ENCODE measurements at regions not wholly inside any gene's neighbourhood (a gene's known extent, or its start where the extent isn't known, plus 50 kb on each side); places are given as distances from the start of the nearest gene placed in this dataset.

DNA sequence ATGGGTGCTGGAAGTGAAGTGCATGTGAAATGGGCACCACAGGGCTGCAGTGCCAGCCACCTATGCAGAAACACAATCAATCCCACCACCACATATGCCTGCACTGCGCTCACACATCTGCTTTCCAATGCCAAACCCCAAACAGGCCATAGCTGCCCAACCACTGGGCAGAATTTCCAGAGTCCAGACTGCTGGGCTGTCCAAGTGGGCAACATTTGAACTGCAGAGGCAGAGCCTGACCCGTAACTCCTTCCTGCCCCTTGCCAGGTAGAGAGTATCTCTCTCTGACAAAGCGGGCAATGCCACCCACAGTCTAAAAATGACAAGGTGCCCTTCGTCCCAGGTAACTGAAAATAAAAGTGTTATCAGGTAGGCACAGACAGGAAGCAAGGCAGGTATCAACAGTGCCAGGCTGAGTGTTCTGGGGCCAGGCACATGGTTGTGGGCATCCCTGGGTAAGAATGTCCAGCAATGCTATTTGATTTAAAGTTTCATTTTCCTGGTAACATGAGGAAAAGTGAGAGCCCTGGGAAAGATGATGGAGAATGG lies 79.5 kb downstream of the FOXA2 start:
- no peak for DNase-seq (ENCODE audit: low spot score)

DNA sequence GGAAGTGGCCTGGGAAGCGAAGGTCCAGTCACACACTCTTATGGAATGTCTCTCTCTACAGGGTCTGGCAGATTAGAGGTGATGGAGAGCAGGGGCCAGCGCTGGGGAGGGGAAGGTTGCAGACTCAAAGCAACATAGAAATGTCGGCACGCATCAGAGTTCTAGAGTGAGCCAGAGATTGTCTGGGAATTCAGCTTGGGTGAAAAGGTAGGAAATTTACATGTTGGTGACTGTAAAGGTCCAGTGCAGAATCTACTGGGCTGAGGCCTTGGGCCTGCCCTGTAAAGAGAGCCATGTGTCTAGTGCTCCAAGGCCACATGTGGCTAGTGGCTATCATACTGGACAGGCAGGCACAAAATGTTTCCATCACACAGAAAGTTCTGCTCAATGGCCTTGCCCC lies 80.8 kb downstream of the FOXA2 start:
- DNase-seq (ENCODE audit: low spot score): no peak

DNA sequence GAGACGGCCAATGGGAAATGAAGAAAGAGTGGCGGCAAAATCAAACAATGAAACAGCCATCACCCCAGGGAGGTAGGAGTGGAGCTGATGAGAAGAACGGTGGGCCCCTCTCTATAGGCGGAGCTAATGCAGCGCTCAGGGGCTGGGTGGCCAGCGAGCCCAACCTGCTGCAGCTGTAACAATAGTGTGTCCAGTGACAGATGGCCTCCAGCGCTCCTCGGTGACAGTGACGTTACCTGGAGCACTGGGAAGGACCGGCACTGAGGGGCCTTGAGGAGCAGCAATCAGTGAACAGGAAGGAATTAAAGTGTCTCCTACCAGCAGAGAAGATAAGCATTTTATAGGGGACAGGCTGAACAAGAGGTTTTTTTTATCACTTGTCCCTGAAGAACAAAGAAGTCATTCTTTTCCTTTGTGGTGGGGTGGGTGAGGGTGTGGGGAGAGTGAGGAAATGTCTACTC lies 81.6 kb downstream of the FOXA2 start:
- peak; percentile 44 for DNase-seq (ENCODE audit: low spot score)

DNA sequence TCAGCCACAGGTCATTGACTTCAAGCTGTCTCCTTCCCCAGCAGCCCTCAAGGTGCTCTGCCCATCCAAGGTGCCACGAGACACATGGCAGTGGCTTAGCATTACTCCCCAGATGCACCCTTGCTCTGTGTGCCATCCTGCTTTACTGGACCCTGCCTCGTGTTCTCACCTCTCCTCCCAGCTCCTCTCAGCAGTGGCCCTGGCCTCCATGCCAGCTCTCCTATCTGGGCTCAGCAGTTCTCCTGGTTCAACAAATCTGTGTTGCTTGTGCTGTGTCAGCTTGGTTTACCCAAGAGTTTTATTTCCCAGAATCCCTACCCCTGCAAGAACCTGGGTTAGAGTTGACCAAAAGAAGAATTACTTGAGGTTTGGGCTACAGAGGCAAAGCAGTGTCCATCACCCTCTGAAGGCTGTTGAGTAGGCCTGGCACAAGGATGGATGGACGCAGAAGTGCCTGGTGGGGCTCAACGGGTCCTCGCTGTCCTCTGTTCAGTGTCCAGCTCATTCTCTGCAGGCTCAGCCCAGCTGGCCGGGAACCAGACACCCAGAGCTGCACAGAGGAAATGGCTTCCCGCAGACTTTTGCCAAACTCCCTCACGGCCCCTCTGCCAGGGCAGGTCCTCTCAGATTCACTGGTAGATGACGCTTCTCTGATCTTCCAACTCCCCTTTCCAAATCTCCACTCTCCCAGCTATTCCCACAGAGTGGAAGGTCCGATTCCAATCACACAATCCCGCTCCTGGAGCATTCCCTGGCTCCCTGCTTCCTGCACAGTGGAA lies 82.6 kb downstream of the FOXA2 start:
- no peak for DNase-seq (ENCODE audit: low spot score)

DNA sequence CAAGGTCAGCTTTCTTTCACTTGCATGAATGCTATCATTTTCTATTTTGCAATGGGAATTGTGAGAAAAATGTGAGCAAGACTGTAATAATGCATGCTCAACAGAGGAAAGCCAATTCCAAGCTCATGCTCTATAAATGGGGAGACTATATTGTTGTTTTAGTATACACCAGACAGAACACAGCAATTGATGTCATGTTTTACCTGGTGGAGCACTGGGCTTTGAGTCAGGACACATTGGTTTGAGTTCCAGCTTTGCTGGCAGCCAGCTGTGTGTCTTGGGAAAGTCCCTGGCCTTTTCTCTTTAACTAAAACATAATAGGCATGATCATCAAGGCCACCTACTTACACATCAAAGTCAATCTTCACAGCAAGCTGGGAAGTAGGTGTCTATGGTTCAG lies 83.3 kb downstream of the FOXA2 start:
- DNase-seq (ENCODE audit: low spot score): no peak

DNA sequence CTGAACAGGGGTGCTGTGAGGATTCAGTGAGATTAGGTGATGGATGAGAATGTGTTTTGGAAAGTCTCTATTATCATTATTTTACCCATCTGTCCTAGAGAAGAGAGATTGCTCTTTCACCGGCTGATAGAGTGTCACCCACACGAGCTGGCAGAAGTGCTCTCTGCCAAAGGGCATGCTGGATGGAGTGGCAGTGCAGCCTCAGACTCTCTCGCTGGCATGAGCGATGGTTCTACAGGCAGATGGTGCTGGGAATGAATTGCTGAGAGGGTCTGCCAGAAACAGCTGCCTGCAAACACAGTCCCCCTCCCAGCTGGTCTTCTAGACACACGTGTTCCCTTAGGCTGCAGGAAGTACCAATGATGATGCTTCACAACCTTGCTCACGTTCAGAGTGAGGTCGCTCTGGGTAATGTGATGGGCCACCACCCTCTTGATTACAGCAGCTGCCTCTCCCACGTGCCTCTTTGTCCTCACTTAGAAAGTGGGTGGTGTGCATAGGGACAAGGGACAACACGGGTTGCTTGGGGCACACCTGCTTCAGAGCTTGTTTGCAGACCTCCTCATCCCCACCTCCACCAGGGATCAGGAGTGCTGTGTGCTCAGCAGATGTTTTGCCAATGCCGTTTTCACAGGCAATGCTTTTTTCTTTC lies 84.7 kb downstream of the FOXA2 start:
- no peak for DNase-seq (ENCODE audit: low spot score)

DNA sequence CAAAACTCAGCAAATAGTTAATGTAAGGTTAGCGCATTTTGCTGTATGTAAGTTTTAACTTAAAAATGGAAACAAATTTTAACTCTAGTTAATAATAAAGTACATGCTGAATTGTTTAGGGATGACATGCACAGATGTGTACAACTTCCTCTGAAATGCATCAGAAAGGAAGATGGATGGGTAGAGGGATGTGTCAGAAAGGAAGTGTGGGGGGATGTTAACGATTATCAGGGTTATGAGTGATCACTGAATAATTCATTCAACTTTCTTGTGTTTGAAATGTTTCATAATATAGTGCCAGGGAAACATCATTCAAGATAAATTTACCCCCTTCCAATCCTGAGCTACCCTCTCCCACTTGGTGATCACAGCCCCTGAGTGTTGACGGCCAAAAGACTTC lies 87.6 kb downstream of the FOXA2 start:
- no peak for DNase-seq (ENCODE audit: low spot score)

DNA sequence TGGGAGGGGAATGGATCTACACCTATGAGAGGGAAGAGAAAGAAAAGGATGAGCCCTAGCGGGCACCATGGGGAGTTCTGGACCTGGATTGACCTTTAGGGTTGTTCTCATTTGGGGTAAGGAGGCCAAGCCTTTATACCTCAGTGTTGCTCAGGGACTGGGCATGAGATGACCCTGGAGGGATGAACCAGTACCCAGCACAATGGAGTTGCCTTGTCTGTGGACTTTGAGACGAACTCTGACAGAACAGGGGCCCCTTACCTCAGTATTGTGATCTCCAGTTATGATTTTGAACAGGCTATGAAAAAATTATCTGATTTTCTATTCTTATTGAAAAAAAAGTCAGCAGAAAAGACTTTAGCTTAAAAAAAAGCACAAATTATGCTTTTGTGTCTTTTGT lies 88.6 kb downstream of the FOXA2 start:
- no peak for DNase-seq (ENCODE audit: low spot score)

DNA sequence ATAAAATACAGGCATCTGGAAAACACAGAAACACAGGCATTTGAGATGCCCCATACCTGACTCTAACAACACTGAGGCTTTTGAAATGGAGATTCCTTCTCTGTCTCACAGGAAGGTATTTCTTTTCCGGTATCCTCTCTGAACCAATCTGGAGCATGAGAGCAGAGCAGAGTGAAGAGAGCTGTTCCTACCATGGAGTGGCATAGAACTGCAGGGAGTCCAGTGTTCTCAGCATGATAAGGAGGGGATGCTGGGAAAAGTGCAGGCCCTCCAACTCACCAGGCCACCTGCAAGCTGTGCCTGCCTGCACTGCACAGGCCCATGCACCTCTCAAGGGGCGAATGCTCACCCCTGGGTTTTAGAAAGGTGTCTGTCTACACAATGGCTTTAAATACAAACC lies 89.2 kb downstream of the FOXA2 start:
- DNase-seq (ENCODE audit: low spot score): no peak

DNA sequence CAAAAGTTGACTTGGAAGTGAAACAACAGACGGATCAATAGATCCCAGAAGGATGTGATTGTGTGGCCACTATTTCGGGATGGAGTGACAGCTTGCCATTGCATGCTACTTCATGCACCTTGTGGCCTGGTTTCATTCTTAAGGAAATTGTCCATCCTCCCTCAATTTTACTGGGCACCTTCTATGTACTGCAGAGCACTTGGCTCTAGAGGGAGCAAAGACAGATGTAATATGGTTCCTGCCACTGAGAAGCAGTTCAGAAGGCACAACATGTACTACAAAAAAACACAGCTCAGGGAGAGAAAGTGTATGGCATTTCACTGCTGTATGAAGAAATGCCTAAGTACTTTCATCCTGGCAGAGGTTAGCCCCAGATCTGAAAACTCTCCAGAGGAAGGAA lies 91.9 kb downstream of the FOXA2 start:
- DNase-seq (ENCODE audit: low spot score): no peak

DNA sequence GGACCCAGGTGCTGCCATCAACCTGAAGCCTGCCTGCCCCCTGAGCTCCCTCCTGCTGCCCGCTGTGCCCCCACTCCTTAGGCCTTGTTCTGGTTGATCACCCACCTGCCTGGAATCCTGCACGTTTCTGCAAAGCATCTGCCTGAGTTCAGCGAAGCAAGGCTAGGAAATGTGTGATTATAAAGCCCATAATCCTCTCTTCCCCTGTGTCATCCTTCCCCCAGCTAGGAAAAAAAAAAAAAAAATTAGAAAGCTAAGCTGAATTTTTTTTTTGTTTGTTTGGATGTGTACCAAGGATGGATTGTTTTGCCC lies 93.2 kb downstream of the FOXA2 start:
- DNase-seq (ENCODE audit: low spot score): no peak

DNA sequence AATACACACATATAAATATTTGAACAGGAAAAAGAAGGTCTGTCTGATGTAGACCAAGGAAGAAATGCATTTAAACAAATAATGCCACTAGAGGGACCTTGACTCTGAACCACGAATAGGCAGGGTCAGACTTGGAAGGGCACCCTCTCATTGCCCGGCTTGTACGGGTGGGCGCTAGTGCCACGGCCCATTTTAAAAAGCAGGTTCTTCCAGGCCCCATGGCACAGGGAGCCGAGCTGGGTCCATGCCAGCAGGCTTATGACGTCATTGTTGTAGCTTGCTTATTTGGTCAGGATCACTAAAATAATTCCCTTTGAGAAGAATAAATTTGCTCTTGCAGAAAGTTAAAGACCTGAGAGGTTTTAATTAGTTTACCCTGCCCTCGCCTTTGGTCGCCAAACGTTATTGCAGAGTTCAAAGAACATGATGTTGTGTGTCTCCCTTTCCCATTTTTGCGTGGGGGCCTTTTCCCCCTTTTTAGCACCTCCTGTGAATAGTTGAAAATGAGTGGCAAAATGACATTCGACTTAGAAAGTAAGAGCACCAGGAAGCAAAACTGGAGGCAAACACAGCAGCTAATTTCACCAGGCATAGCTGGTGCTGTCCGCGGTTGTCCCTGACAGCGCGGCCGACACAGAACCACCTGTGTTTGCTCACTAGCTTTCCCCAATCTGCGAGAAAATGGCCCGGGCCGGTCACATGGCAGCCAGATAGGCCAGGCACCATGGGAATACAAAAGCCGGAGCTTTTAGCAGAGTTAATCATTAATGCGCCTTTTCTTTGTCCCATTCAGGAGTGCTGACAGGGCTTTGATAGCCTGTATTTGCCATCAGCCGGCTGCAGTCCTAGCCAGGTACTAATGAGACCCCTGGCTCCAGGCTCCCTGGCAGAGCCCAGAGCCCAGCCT lies 93.8 kb downstream of the FOXA2 start:
- peak; percentile 79 for DNase-seq (ENCODE audit: low spot score)

DNA sequence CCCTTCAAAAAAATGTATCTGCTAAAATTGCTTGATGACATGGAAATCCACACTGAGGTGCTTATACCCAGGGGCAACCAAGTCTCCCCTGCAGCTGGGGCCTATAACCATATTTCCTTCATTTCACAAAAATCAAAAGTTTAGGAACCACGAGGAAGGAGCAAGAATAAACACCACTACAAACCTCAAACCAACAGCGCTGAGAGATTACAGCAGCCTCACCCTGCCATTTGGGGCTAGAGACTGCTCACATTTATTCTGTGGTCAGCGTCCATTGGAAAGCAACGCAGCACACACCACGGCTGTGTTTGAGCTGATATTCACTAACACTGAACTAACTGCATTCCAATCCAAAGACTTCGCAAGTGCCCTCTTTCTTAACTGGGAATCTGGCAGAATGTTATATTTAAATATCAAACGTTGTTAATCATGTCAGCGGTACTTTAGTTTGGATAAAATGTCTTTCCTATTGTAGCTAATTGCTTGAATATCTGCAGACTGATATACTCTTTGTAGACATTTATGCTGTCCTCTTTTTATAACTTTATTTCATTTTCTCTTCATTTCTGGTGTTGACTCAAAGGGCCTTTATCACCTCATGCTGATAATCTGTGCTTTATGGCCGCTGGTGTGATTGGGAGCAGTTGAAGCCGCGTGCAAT lies 94.6 kb downstream of the FOXA2 start:
- DNase-seq (ENCODE audit: low spot score): no peak

DNA sequence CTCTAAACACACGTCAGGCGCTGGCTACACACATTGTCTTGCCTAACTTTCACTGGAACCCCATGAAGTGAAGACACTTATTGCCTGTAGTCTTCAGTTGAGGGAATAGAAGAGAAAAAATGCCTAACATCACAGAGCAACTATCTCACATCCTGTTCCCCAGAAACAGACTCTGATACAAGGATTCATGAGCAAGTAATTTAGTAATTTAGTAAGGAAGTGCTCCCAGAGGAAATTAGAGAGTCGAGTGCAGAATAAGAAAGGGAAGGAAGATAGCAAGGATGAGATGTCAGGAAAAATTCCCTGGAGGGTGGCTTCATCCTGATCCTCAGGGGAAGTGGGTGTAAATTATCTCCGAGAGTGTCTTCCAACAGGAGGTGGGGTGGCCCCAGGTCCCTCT lies 104.0 kb downstream of the FOXA2 start:
- DNase-seq (ENCODE audit: low spot score): no peak

DNA sequence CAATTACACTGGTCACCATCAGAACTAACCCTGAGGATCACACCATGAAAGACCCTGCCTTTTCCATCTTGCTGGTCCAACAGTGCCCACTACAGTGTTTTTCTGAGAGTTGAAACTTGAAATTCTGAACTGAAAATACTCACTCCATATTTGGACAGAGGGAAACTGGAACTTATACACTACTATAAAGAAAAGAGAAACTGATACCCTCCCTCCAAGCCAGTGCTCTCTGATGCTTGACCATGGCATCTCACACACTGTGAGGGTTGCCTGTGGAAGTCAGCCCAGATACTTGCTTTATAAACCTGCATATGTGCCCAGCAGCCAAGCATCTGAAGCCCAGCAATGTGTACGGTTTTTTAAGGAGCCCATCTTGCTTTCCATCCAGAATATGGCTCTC lies 108.7 kb downstream of the FOXA2 start:
- no peak for DNase-seq (ENCODE audit: low spot score)

DNA sequence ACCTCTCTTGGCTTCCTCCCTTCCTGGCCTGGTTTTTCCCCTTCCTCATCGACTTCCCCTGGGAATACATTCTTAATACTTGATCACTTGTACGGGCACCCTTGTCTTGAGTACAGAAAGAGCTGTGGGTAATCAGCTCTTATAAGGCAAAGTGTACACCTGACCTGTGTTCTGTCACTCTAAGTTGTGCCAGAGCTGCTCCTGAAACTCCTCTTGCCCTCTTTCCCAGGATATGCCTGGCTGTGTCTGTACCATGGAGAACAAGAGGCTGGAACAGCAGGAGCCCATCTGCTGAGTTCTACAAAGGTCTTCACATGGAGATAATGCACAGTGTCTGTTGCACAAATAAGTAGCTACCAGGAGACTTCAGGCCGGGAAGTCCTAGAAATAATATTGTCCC lies 110.1 kb downstream of the FOXA2 start:
- DNase-seq (ENCODE audit: low spot score): no peak

DNA sequence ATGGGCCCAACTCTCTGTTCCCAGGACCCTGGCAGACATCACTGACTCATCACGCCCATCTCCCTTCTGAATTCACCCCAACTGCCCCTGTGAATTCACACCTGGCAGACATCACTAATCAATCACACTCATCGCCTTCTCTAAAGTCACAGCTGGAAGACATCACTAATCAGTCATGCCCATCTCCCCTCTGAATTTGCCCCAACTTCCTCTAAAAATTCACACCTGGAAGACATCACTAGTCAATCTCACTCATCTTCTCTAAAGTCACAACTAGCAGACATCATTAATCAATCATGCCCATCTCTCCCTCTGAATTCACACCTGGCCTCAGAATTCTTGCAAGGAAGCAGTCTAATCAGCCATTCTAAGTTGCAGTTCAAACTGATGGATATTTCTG lies 111.1 kb downstream of the FOXA2 start:
- DNase-seq (ENCODE audit: low spot score): no peak

DNA sequence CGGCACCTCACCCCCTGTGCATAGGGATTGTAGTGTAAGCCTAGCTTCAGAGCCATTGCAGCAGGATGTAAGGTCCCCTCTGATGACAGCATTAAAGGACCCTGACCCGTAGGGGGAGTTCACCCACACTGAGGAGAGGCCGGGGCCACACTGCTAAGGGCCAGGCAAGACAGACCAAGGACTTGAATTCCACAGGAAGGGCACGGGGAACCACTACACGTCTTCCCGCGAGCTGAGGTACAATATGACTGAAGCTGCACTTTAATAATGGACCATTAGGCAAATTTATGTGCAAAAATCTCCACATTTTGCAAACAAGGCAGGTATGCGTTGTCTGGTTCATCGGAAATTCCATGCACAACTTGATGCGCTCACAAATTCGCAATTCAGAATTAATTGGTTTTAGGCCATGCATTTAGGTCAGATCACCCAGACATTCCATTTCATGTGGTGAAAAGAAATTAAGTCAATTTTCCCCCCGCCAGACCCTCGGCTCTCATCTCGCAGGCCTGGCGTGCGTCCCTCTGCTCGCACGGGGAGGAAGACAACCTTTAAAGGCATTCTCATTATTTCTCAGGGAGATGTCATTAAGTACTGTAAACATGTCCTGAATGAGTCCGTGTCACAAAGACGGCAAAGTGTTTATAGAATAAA lies 111.8 kb downstream of the FOXA2 start:
- DNase-seq (ENCODE audit: low spot score): no peak

DNA sequence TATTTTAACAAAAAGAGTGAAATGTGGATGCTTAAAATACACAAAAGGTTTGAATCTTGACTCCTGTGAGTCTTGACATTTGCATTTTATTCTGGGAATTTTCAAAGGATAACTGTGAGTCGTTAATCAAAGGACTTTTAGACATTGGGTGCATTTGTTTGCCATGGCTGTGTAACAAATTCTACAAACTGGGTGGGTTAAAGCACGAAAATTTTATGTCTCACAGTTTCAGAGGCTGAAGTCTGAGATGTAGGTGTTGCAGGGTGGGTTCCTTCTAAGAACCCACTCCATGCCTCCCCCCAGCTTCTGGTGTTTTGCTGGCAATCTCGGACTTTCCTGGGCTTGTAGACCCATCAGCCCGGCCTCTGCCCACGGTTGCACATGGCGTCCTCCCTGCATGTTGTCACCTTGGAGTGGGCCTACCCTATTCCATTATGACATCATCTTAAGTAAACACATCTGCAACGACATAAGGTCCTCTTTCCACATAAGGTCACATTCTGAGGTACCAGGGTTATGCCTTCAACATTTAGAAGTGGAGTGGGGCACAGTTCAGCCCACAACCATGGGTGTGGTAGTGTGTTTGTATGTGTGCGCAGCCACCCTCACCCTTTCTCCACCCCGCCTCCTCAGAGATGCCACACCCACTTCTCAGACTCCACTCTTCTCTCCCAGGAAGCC lies 113.1 kb downstream of the FOXA2 start:
- no peak for DNase-seq (ENCODE audit: low spot score)

DNA sequence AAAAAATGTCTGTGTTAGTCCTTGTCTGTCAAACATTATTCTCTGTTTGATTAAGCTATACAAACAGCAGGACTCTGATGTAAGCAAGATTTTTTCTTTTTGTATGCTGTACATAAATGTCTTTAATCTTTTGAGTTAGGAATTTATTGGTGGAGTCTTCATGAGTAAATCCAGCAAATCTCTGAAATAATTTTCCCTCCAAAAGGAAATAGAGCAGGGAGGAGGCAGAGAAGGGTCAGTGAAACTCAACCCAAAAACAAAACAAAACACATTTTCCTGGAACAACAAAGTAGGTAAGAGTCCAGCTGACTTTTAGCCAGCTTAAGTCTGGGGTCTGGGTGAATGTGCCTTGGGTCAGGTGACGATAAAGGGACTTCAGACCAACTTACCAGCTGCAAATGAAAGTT lies 113.7 kb downstream of the FOXA2 start:
- DNase-seq (ENCODE audit: low spot score): no peak

Data from LoVo (cell line).